ENCODE measurements at regions not wholly inside any gene's neighbourhood (a gene's known extent, or its start where the extent isn't known, plus 50 kb on each side); places are given as distances from the start of the nearest gene placed in this dataset.

DNA sequence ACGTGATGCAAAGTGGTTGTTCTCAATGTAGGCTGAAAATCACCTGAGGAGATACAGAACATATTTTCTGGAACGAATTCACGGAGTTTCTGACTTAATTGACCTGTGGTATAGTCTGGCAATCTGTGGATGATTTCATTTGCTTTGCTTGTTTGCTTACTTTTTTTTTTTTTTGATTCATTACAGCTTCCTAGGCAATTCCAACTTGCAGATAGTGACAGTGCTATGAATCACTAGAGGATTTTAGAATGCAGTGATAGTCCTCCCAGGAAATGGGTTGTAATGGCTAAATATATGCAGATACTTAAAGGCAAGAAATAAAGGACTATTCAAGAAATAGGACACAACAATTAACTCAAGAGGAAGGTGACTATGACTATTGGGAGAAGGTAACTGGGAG, 1378.1 kb upstream of the PRMT6 start:
- H3K4me1 ChIP-seq (ENCODE audit: insufficient read depth, low read length) = no peaks in the 10 kb centered on the region
- no peak overlapping the region for H4K8ac ChIP-seq (replicated peaks; ENCODE audit: insufficient read length, low read depth, low read length)
- WGBS (ENCODE audit: extremely low coverage, insufficient read length, low lambda C conversion rate) = no CpG with 5 or more reads among the region's 3 CpGs

More for the DNA sequence above, 1378.1 kb upstream of the PRMT6 start:
- H3K4me1 Mint-ChIP-seq = no peaks in the 10 kb centered on the region
- Histone ChIP-seq H3K27me3 (ENCODE audit: insufficient read depth, low read length) (no peaks in the 10 kb centered on the region), H3K23me2 (ENCODE audit: insufficient read length, low read depth, low read length, poor library complexity, severe bottlenecking) (no peaks in the 10 kb centered on the region), H2BK20ac (ENCODE audit: low read depth, low read length, poor library complexity, severe bottlenecking) (no peak overlapping the region), H3K56ac (ENCODE audit: insufficient read length, low read depth, low read length) (no peak overlapping the region), H3K4me2 (ENCODE audit: insufficient read depth, insufficient read length, low read length) (no peak overlapping the region), H2BK15ac (ENCODE audit: low read depth, low read length) (no peak overlapping the region), H3K14ac (ENCODE audit: insufficient read depth, low read length) (no peak overlapping the region), H3K4ac (ENCODE audit: low read depth, low read length) (no peak overlapping the region), H3K9ac (ENCODE audit: extremely low read depth, insufficient read length, low read length) (no peak overlapping the region), H3K79me1 (ENCODE audit: insufficient read depth, low read depth, low read length, poor library complexity, severe bottlenecking) (no peaks in the 10 kb centered on the region), H2BK120ac (ENCODE audit: low read depth, low read length, poor library complexity, severe bottlenecking) (no peak overlapping the region), H3K9me3 (ENCODE audit: control insufficient read depth, low read depth, low read length) (no peaks in the 10 kb centered on the region), H2BK5ac (ENCODE audit: insufficient read length, low read length) (no peak overlapping the region), H3K27ac (ENCODE audit: insufficient read length, low read depth, low read length) (no peak overlapping the region), H4K91ac (ENCODE audit: insufficient read length, low read depth, low read length) (no peak overlapping the region), H4K20me1 (ENCODE audit: control insufficient read depth, insufficient read depth, insufficient read length) (no peaks in the 10 kb centered on the region), H3K79me2 (ENCODE audit: insufficient read depth, low read length) (no peaks in the 10 kb centered on the region), H3T11ph (ENCODE audit: low read length) (no peak overlapping the region), H4K5ac (ENCODE audit: insufficient read length, low read depth, low read length) (no peak overlapping the region), H2BK12ac (ENCODE audit: insufficient read length, low read depth, low read length) (no peak overlapping the region), H2AFZ (ENCODE audit: low read length) (no peak overlapping the region), H3K23ac (ENCODE audit: insufficient read length, low read depth, low read length) (no peak overlapping the region), H3K18ac (ENCODE audit: insufficient read length, low read depth, low read length) (no peak overlapping the region), H2AK5ac (ENCODE audit: insufficient read length, low read length) (no peak overlapping the region)
- H3K27ac Mint-ChIP-seq = no peak overlapping the region
- peaks cover 0 to 4% of the 10 kb centered on the region in 2 experiments; a peak in 3 of 5 replicates for H3K9me3 Mint-ChIP-seq
- TF ChIP-seq, protein P1, sequence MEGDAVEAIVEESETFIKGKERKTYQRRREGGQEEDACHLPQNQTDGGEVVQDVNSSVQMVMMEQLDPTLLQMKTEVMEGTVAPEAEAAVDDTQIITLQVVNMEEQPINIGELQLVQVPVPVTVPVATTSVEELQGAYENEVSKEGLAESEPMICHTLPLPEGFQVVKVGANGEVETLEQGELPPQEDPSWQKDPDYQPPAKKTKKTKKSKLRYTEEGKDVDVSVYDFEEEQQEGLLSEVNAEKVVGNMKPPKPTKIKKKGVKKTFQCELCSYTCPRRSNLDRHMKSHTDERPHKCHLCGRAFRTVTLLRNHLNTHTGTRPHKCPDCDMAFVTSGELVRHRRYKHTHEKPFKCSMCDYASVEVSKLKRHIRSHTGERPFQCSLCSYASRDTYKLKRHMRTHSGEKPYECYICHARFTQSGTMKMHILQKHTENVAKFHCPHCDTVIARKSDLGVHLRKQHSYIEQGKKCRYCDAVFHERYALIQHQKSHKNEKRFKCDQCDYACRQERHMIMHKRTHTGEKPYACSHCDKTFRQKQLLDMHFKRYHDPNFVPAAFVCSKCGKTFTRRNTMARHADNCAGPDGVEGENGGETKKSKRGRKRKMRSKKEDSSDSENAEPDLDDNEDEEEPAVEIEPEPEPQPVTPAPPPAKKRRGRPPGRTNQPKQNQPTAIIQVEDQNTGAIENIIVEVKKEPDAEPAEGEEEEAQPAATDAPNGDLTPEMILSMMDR (conservative IDR thresholded peaks at IDR 0.05) = no peak
- no peak overlapping the region for H3K4me3 Mint-ChIP-seq
- no peaks in the 10 kb centered on the region for H3K36me3 Mint-ChIP-seq (ENCODE audit: insufficient read depth in 1 of 3, low read depth in 3 of 3)
- no peak for DNase-seq
- H3K27me3 Mint-ChIP-seq (ENCODE audit: low read depth) = no peaks in the 10 kb centered on the region

Measured in H9 (cell line).